ENCODE measurements at regions not wholly inside any gene's neighbourhood (a gene's known extent, or its start where the extent isn't known, plus 50 kb on each side); places are given as distances from the start of the nearest gene placed in this dataset.
A peak's percentile ranks its signal among the peaks of the same experiment; 100 is the strongest.

- intact Hi-C loops (cut with DNase I; ENCODE audit: low total_unique reads), result no loop called here
- Histone ChIP-seq H3K4me3 (no peak overlapping the region), H3K36me3 (no peaks in the 10 kb centered on the region), H3K9me3 (no peaks in the 10 kb centered on the region), H3K27ac (no peak overlapping the region), H3K27me3 (no peaks in the 10 kb centered on the region), H3K4me1 (no peaks in the 10 kb centered on the region)
- TF ChIP-seq POLR2A (IDR thresholded peaks at IDR 0.05) (no peak), CTCF (IDR thresholded peaks at IDR 0.05) (no peak)
- no peak for DNase-seq
These were observed 84.7 kb upstream of the LRRN1 start for GRCh38 chr3:3714572-3714971.

DNA sequence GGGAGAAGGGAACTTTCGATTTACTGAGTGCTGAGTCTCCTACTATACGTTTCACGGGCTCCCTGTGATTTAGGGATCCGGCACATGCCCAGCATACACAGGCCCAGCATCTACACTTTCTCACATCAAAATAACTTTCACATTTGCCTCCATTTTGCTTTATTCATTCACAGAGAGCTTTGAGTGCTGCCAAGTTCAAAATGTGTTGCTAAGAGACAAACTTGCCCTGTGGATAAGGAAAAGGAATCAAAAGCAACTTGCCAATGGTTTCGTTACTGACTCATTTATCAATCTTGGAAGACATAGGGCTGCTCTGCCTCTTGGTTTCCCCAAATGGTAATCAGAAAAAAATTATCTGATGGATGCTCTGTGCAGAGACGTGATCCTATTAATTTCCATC is 86.3 kb upstream of the LRRN1 start:
- Histone ChIP-seq H3K4me3 (no peak overlapping the region), H3K4me1 (no peaks in the 10 kb centered on the region), H3K27ac (no peak overlapping the region), H3K36me3 (no peaks in the 10 kb centered on the region), H3K9me3 (no peaks in the 10 kb centered on the region), H3K27me3 (no peaks in the 10 kb centered on the region)
- intact Hi-C loops (cut with DNase I; ENCODE audit: low total_unique reads), result no loop called here
- DNase-seq, result no peak
- TF ChIP-seq POLR2A (IDR thresholded peaks at IDR 0.05) (no peak), CTCF (IDR thresholded peaks at IDR 0.05) (no peak)

DNA sequence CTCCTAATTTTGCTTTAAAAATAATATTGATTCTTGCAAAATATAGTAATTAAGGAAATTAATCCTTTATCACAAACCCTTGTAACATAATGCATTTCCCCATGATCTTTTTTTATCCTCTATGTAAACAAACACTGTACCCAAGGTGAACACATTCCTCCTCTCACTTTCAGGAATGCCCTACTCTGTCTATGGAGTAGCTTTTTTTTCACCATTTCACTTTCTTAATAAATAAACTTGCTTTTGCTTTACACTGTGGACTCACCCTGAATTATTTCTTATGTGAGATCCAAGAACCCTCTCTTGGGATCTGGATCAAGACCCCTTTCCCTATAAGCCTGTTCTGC is 90.5 kb upstream of the LRRN1 start:
- Histone ChIP-seq H3K36me3 (no peaks in the 10 kb centered on the region), H3K4me1 (no peaks in the 10 kb centered on the region), H3K27me3 (no peaks in the 10 kb centered on the region), H3K27ac (no peak overlapping the region), H3K4me3 (no peak overlapping the region), H3K9me3 (no peaks in the 10 kb centered on the region)
- TF ChIP-seq POLR2A (IDR thresholded peaks at IDR 0.05) (no peak), CTCF (IDR thresholded peaks at IDR 0.05) (no peak)
- intact Hi-C loops (cut with DNase I; ENCODE audit: low total_unique reads), result no loop called here
- DNase-seq, result no peak

DNA sequence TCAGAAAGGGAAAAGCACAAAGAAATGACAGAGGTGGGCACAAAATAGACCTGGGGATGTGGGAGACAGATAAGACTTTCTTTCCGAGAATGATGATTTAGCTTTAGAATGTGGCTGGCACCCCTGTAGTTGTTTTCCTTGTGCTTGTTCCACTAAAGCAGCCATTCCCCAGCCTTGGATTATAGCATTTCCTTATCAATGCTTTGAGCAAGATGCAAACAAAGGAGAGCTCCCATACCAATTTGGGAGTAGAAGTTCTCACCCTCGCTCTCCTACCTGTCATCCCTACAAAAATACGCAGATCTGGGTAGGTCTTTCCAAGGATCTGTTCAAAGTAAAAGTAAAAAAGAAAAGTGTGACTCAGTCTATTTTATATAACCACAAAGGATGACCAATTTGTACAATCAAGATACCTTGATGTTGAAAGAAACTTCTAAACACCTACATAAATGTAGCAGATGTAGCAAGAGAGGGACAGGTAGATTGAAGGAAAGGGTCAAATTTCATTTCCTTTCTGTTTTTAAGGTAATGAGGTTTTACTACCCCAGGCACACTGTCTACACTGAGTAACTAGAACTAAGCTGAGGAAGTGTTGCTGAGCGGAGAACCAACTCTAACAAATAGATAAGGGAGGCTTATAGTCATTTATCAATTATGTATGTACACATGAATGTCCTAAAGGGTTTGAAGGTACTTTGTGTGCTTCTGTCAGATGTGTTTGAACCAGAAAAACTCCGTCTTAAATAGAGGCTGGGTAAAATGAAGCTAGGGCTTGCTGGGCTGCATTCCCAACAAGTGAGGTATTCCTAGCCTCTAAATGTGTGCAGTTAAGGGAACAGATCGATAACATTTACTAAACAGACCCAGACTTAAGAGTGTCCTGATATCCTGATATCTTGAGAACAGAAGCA is 91.1 kb upstream of the LRRN1 start:
- no peaks in the 10 kb centered on the region for H3K9me3 ChIP-seq
- no peak overlapping the region for H3K4me3 ChIP-seq
- intact Hi-C loops (cut with DNase I; ENCODE audit: low total_unique reads), result no loop called here
- H3K27me3 ChIP-seq, result no peaks in the 10 kb centered on the region
- DNase-seq, result no peak
- no peaks in the 10 kb centered on the region for H3K4me1 ChIP-seq
- TF ChIP-seq CTCF (IDR thresholded peaks at IDR 0.05), result no peak
- no peak for TF ChIP-seq POLR2A (IDR thresholded peaks at IDR 0.05)
- no peak overlapping the region for H3K27ac ChIP-seq
- H3K36me3 ChIP-seq, result no peaks in the 10 kb centered on the region

DNA sequence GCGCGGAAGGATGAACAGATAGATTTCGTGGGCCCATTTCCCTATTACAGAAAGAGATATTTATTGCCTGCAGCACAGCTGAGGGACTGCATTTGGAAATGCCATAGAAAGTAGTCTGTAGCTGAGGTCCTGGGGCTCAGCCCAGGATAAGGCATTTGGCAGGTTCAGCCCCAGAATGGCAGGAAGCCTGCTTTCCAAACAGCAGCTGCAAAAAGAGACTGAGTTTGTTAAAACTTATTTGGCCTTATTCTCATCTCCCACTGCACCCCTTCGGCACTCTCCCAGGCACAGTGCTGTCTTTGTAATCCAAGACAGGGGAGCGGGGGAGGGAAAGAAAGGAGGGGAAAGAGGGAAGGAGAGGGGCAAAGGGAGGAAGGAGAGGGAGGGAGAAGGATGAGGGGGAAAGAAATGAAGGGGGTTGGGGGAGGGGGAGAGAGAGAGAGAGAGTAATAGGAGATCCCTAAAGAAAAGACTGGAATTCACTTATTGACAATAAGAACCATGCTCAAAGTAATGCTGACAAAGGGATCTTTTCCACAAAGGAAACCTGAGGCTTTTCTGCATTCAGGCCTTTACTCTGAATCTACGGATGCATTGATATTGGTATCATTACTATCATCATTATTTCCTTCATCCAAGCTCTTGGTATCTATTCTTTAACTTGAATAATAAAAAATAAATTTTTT is 94.0 kb upstream of the LRRN1 start:
- H3K9me3 ChIP-seq, result no peaks in the 10 kb centered on the region
- H3K27me3 ChIP-seq, result no peaks in the 10 kb centered on the region
- intact Hi-C loops (cut with DNase I; ENCODE audit: low total_unique reads), result no loop called here
- no peaks in the 10 kb centered on the region for H3K36me3 ChIP-seq
- H3K4me1 ChIP-seq, result no peaks in the 10 kb centered on the region
- no peak overlapping the region for H3K27ac ChIP-seq
- TF ChIP-seq CTCF (IDR thresholded peaks at IDR 0.05) (no peak), POLR2A (IDR thresholded peaks at IDR 0.05) (no peak)
- H3K4me3 ChIP-seq, result no peak overlapping the region
- peak in 1 of 2 donors; percentile 15 for DNase-seq

Data from uterus (tissue), 3 donors.